ENCODE measurements at regions not wholly inside any gene's neighbourhood (a gene's known extent, or its start where the extent isn't known, plus 50 kb on each side); places are given as distances from the start of the nearest gene placed in this dataset.

GRCh38 chr1:38312753-38313152 lies 266.2 kb upstream of the POU3F1 start:
- H3K27ac ChIP-seq = no peak overlapping the region
- TF ChIP-seq ZFX (IDR thresholded peaks at IDR 0.05) = no peak
- TF ChIP-seq, protein P1, sequence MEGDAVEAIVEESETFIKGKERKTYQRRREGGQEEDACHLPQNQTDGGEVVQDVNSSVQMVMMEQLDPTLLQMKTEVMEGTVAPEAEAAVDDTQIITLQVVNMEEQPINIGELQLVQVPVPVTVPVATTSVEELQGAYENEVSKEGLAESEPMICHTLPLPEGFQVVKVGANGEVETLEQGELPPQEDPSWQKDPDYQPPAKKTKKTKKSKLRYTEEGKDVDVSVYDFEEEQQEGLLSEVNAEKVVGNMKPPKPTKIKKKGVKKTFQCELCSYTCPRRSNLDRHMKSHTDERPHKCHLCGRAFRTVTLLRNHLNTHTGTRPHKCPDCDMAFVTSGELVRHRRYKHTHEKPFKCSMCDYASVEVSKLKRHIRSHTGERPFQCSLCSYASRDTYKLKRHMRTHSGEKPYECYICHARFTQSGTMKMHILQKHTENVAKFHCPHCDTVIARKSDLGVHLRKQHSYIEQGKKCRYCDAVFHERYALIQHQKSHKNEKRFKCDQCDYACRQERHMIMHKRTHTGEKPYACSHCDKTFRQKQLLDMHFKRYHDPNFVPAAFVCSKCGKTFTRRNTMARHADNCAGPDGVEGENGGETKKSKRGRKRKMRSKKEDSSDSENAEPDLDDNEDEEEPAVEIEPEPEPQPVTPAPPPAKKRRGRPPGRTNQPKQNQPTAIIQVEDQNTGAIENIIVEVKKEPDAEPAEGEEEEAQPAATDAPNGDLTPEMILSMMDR (conservative IDR thresholded peaks at IDR 0.05) = no peak

GRCh38 chr1:38310079-38310478 lies 263.5 kb upstream of the POU3F1 start:
- H3K27ac ChIP-seq = no peak overlapping the region
- TF ChIP-seq ZFX (IDR thresholded peaks at IDR 0.05) = no peak
- TF ChIP-seq, protein P1 (conservative IDR thresholded peaks at IDR 0.05) = no peak

- H3K27ac ChIP-seq = no peak overlapping the region
- TF ChIP-seq ZFX (IDR thresholded peaks at IDR 0.05) = no peak
- TF ChIP-seq, protein P1 (conservative IDR thresholded peaks at IDR 0.05) = no peak
These were observed 262.2 kb upstream of the POU3F1 start for GRCh38 chr1:38308780-38309179.

GRCh38 chr1:38305666-38306065 lies 259.1 kb upstream of the POU3F1 start:
- TF ChIP-seq, protein P1 (conservative IDR thresholded peaks at IDR 0.05) = no peak
- TF ChIP-seq ZFX (IDR thresholded peaks at IDR 0.05) = no peak

GRCh38 chr1:38303843-38304242 lies 257.2 kb upstream of the POU3F1 start:
- H3K27ac ChIP-seq = no peak overlapping the region
- TF ChIP-seq ZFX (IDR thresholded peaks at IDR 0.05) = no peak
- TF ChIP-seq, protein P1 (conservative IDR thresholded peaks at IDR 0.05) = no peak

More at GRCh38 chr1:38305666-38306065, 259.1 kb upstream of the POU3F1 start:
- no peak overlapping the region for H3K27ac ChIP-seq

- TF ChIP-seq, protein P1 (conservative IDR thresholded peaks at IDR 0.05) = no peak
- TF ChIP-seq ZFX (IDR thresholded peaks at IDR 0.05) = no peak
- H3K27ac ChIP-seq = no peak overlapping the region
These were observed 254.4 kb upstream of the POU3F1 start for GRCh38 chr1:38301040-38301439.

DNA sequence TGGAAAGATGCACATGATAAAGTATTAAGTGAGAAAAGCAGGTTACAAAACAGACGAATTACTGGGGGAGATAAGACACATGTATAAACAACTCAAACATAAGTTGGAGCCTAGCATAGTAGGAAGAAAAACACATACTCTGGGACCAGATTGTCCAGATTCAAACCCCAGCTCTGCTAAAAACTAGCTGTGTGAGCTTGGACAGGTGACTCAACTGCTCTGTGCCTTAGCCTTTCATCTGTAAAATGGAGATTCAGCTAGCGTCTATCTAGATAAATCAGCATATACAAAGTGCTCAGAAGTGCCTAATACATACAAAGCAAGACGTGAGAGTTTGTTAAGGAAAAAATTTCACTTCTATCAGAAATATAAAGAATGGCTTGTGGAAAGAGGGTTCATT lies 254.0 kb upstream of the POU3F1 start:
- TF ChIP-seq ZFX (IDR thresholded peaks at IDR 0.05) = no peak
- TF ChIP-seq, protein P1 (conservative IDR thresholded peaks at IDR 0.05) = no peak
- H3K27ac ChIP-seq = no peak overlapping the region
